H9 (cell line): ENCODE measurements at regions not wholly inside any gene's neighbourhood (a gene's known extent, or its start where the extent isn't known, plus 50 kb on each side); places are given as distances from the start of the nearest gene placed in this dataset.

Source experiments
- DNase-seq: peaks from one replicate; pipeline ENCODE4 v3.0.0-alpha.2; 2017
- H2AFZ ChIP-seq: one replicate; pipeline ENCODE4 v1.6.1; 2013; ENCODE audit warnings: mild to moderate bottlenecking, low read length, control low read depth, moderate library complexity
- H2AK5ac ChIP-seq: 2 replicates; pipeline ENCODE4 v1.6.1; 2013; ENCODE audit warnings: low read length, control low read depth, mixed read lengths; ENCODE audit not compliant: insufficient read length
- H2BK120ac ChIP-seq: one replicate; pipeline ENCODE4 v1.6.1; 2013; ENCODE audit warnings: low read depth, mild to moderate bottlenecking, low read length, control low read depth, inconsistent platforms; ENCODE audit not compliant: poor library complexity, severe bottlenecking
- H2BK12ac ChIP-seq: 2 replicates; pipeline ENCODE4 v1.6.1; 2013; ENCODE audit warnings: low read length, control low read depth, mixed read lengths, low read depth; ENCODE audit not compliant: insufficient read length
- H2BK15ac ChIP-seq: 2 replicates; pipeline ENCODE4 v1.6.1; 2013; ENCODE audit warnings: low read depth, low read length, control low read depth
- H2BK20ac ChIP-seq: one replicate; pipeline ENCODE4 v1.6.1; 2013; ENCODE audit warnings: low read depth, mild to moderate bottlenecking, low read length, control low read depth, inconsistent platforms; ENCODE audit not compliant: poor library complexity, severe bottlenecking
- H2BK5ac ChIP-seq: 2 replicates; pipeline ENCODE4 v1.6.1; 2013; ENCODE audit warnings: low read length, control low read depth, mixed read lengths; ENCODE audit not compliant: insufficient read length
- H3K14ac ChIP-seq: 2 replicates; pipeline ENCODE4 v1.6.1; 2013; ENCODE audit warnings: low read length, control low read depth; ENCODE audit not compliant: insufficient read depth
- H3K18ac ChIP-seq: 2 replicates; pipeline ENCODE4 v1.6.1; 2013; ENCODE audit warnings: low read depth, mild to moderate bottlenecking, mixed read lengths, low read length, control low read depth; ENCODE audit not compliant: insufficient read length
- H3K23ac ChIP-seq: 2 replicates; pipeline ENCODE4 v1.6.1; 2013; ENCODE audit warnings: low read length, control low read depth, mixed read lengths, low read depth; ENCODE audit not compliant: insufficient read length
- H3K23me2 ChIP-seq: 2 replicates; pipeline ENCODE4 v1.6.1; 2013; ENCODE audit warnings: low read depth, mild to moderate bottlenecking, mixed read lengths, low read length, control low read depth; ENCODE audit not compliant: insufficient read length, poor library complexity, severe bottlenecking
- H3K27ac ChIP-seq: 2 replicates; pipeline ENCODE4 v1.5.1; 2013; ENCODE audit warnings: low read length, control low read depth, mixed read lengths, low read depth; ENCODE audit not compliant: insufficient read length
- H3K27me3 ChIP-seq: 2 replicates; pipeline ENCODE4 v1.6.1; 2013; ENCODE audit warnings: low read length, control low read depth, inconsistent platforms; ENCODE audit not compliant: insufficient read depth
- H3K4ac ChIP-seq: 2 replicates; pipeline ENCODE4 v1.6.1; 2013; ENCODE audit warnings: low read depth, mild to moderate bottlenecking, control low read depth, inconsistent platforms, low read length, moderate library complexity
- H3K4me1 ChIP-seq: 2 replicates; pipeline ENCODE4 v1.6.1; 2013; ENCODE audit warnings: low read length, control low read depth, inconsistent platforms; ENCODE audit not compliant: insufficient read depth
- H3K4me2 ChIP-seq: 2 replicates; pipeline ENCODE4 v1.6.1; 2013; ENCODE audit warnings: low read length, control low read depth, mixed read lengths; ENCODE audit not compliant: insufficient read length, insufficient read depth
- H3K56ac ChIP-seq: 2 replicates; pipeline ENCODE4 v1.6.1; 2013; ENCODE audit warnings: low read depth, mild to moderate bottlenecking, mixed read lengths, low read length, control low read depth; ENCODE audit not compliant: insufficient read length
- H3K79me1 ChIP-seq: 2 replicates; pipeline ENCODE4 v1.6.1; 2013; ENCODE audit warnings: low read depth, mild to moderate bottlenecking, moderate library complexity, low read length, control low read depth, inconsistent platforms; ENCODE audit not compliant: insufficient read depth, poor library complexity, severe bottlenecking
- H3K79me2 ChIP-seq: 2 replicates; pipeline ENCODE4 v1.6.1; 2013; ENCODE audit warnings: low read length, control low read depth, inconsistent platforms; ENCODE audit not compliant: insufficient read depth
- H3K9ac ChIP-seq: 2 replicates; pipeline ENCODE4 v1.6.1; 2013; ENCODE audit warnings: low read length, control low read depth, mixed read lengths; ENCODE audit not compliant: insufficient read length; ENCODE audit errors: extremely low read depth
- H3K9me3 ChIP-seq: one replicate; pipeline ENCODE4 v1.6.1; 2013; ENCODE audit warnings: low read depth, low read length, inconsistent platforms; ENCODE audit not compliant: control insufficient read depth
- H3T11ph ChIP-seq: one replicate; pipeline ENCODE4 v1.6.1; 2013; ENCODE audit warnings: mild to moderate bottlenecking, low read length, control low read depth, inconsistent platforms
- H4K20me1 ChIP-seq: one replicate; pipeline ENCODE4 v1.6.1; 2013; ENCODE audit not compliant: control insufficient read depth, insufficient read length, insufficient read depth
- H4K5ac ChIP-seq: 2 replicates; pipeline ENCODE4 v1.6.1; 2013; ENCODE audit warnings: low read depth, mild to moderate bottlenecking, mixed read lengths, low read length, control low read depth; ENCODE audit not compliant: insufficient read length
- H4K8ac ChIP-seq: replicated peaks from 2 replicates; pipeline ENCODE4 v1.6.1; 2013; ENCODE audit warnings: low read length, control low read depth, mixed read lengths, low read depth; ENCODE audit not compliant: insufficient read length
- H4K91ac ChIP-seq: 2 replicates; pipeline ENCODE4 v1.6.1; 2013; ENCODE audit warnings: low read depth, mild to moderate bottlenecking, moderate library complexity, mixed read lengths, low read length, control low read depth; ENCODE audit not compliant: insufficient read length
- H3K27ac Mint-ChIP-seq, 3 experiments: 2 replicates in 2 of 3; 3 replicates in 1 of 3; pipeline ENCODE4 v1.8.0; 2020 to 2021; ENCODE audit warnings: mixed read lengths in 3 of 3, mild to moderate bottlenecking in 1 of 3, moderate library complexity in 1 of 3
- H3K27me3 Mint-ChIP-seq: 2 replicates; pipeline ENCODE4 v1.8.0; 2021; ENCODE audit warnings: low read depth, mild to moderate bottlenecking, moderate library complexity, mixed read lengths
- H3K36me3 Mint-ChIP-seq, 3 experiments: 2 replicates in 2 of 3; 3 replicates in 1 of 3; pipeline ENCODE4 v1.8.0; 2020 to 2021; ENCODE audit warnings: low read depth in 3 of 3, mixed read lengths in 3 of 3; ENCODE audit not compliant: insufficient read depth in 1 of 3
- H3K4me1 Mint-ChIP-seq, 2 experiments: 2 replicates each; pipeline ENCODE4 v1.8.0; 2020; ENCODE audit warnings: mixed read lengths in 2 of 2
- H3K4me3 Mint-ChIP-seq, 2 experiments: 2 replicates in 1 of 2; 3 replicates in 1 of 2; pipeline ENCODE4 v1.8.0; 2020 to 2021; ENCODE audit warnings: mild to moderate bottlenecking in 2 of 2, mixed read lengths in 2 of 2, moderate library complexity in 1 of 2
- H3K9me3 Mint-ChIP-seq, 2 experiments: 2 replicates in 1 of 2; 3 replicates in 1 of 2; pipeline ENCODE4 v1.8.0; 2020; ENCODE audit warnings: mild to moderate bottlenecking in 2 of 2, mixed read lengths in 2 of 2, moderate library complexity in 1 of 2
- WGBS: extraction: QIAGEN DNeasy Blood & Tissue Kit; methylation state at CpG from one replicate; pipeline ENCODE4 v1.1.7; 2013; ENCODE audit warnings: missing lambda C conversion rate, low lambda C conversion rate, mixed read lengths; ENCODE audit not compliant: insufficient read length; ENCODE audit errors: extremely low coverage; 5-methylcytosine and 5-hydroxymethylcytosine counted together
- TF ChIP-seq, protein P1 (sequence below): fragments of 200-600 bp; sonication (generic); conservative IDR thresholded peaks from 3 replicates; pipeline ENCODE4 v1.8.0; 2021; ENCODE audit warnings: antibody characterized with exemption, mild to moderate bottlenecking

DNA sequence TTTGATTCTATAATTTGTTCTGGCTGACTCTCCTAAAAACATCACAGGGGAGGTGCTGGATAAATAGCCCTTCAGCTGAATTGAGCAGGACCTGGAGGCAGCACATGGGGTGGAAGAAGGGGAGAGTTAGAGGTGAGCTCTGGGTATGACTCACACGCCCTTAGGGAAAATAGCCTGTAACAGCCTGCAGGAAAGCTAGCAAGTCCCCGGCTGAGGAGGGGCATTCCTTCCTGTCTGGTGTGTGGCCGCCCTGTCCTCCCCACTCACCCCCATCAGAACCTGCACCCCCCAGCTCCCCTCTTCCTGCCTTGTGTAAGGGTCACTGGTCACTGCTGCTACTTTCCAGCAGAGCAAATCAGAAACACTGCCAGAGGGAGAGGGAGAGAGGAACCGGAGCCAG is 187.4 kb downstream of the C16orf95 start:
- H2BK15ac ChIP-seq: no peak overlapping the region
- H3K27ac Mint-ChIP-seq: no peak overlapping the region
- peaks cover 2 to 8% (median 2%) of the 10 kb centered on the region in 3 experiments; a peak in 4 of 7 replicates for H3K36me3 Mint-ChIP-seq
- H3K18ac ChIP-seq: no peak overlapping the region
- WGBS: no CpG with 5 or more reads among the region's 4 CpGs
- H2BK12ac ChIP-seq: no peak overlapping the region
- H2AFZ ChIP-seq: no peak overlapping the region
- H3K56ac ChIP-seq: no peak overlapping the region
- peaks cover 13 to 15% of the 10 kb centered on the region in 2 experiments for H3K4me1 Mint-ChIP-seq
- peak; percentile 61 for DNase-seq
- no peak overlapping the region for H4K91ac ChIP-seq
- peaks cover 0 to 8% of the 10 kb centered on the region in 2 experiments; a peak in 4 of 5 replicates for H3K9me3 Mint-ChIP-seq
- TF ChIP-seq, protein P1, sequence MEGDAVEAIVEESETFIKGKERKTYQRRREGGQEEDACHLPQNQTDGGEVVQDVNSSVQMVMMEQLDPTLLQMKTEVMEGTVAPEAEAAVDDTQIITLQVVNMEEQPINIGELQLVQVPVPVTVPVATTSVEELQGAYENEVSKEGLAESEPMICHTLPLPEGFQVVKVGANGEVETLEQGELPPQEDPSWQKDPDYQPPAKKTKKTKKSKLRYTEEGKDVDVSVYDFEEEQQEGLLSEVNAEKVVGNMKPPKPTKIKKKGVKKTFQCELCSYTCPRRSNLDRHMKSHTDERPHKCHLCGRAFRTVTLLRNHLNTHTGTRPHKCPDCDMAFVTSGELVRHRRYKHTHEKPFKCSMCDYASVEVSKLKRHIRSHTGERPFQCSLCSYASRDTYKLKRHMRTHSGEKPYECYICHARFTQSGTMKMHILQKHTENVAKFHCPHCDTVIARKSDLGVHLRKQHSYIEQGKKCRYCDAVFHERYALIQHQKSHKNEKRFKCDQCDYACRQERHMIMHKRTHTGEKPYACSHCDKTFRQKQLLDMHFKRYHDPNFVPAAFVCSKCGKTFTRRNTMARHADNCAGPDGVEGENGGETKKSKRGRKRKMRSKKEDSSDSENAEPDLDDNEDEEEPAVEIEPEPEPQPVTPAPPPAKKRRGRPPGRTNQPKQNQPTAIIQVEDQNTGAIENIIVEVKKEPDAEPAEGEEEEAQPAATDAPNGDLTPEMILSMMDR: no peak
- no peak overlapping the region for H2AK5ac ChIP-seq
- no peak overlapping the region for H2BK5ac ChIP-seq
- no peak overlapping the region for H4K8ac ChIP-seq
- H2BK120ac ChIP-seq: no peak overlapping the region
- no peaks in the 10 kb centered on the region for H3K27me3 ChIP-seq
- no peak overlapping the region for H3K4ac ChIP-seq
- no peak overlapping the region for H3K14ac ChIP-seq
- H3K4me1 ChIP-seq: no peaks in the 10 kb centered on the region
- no peaks in the 10 kb centered on the region for H4K20me1 ChIP-seq
- H3K79me2 ChIP-seq: no peaks in the 10 kb centered on the region
- H3K23ac ChIP-seq: no peak overlapping the region
- H3K9ac ChIP-seq: no peak overlapping the region
- no peaks in the 10 kb centered on the region for H3K23me2 ChIP-seq
- no peak overlapping the region for H3T11ph ChIP-seq
- no peak overlapping the region for H4K5ac ChIP-seq
- H3K79me1 ChIP-seq: no peaks in the 10 kb centered on the region
- no peak overlapping the region for H3K4me2 ChIP-seq
- no peak overlapping the region for H3K4me3 Mint-ChIP-seq
- no peaks in the 10 kb centered on the region for H3K9me3 ChIP-seq
- no peak overlapping the region for H2BK20ac ChIP-seq
- H3K27me3 Mint-ChIP-seq: peaks cover 9% of the 10 kb centered on the region
- H3K27ac ChIP-seq: no peak overlapping the region
